ENCODE measurements at regions not wholly inside any gene's neighbourhood (a gene's known extent, or its start where the extent isn't known, plus 50 kb on each side); places are given as distances from the start of the nearest gene placed in this dataset.

GRCh38 chr4:188727746-188728145 lies 588.5 kb downstream of the TRIML1 start:
- TF ChIP-seq POLR2AphosphoS5 (IDR thresholded peaks at IDR 0.05; ENCODE audit: low read depth, low read length) (no peak), SIN3A (IDR thresholded peaks at IDR 0.05; ENCODE audit: borderline replicate concordance, insufficient read depth, low read length) (no peak), REST (IDR thresholded peaks at IDR 0.05; ENCODE audit: insufficient read depth in 1 of 2, low read depth in 2 of 2, low read length in 2 of 2) (no peak), TAF1 (IDR thresholded peaks at IDR 0.05; ENCODE audit: borderline replicate concordance, insufficient read depth, low read length) (no peak), FOXP2 (optimal IDR thresholded peaks at IDR 0.05; ENCODE audit: borderline replicate concordance, extremely low read depth, extremely low read length, insufficient read depth) (no peak)
